Middle frontal gyrus (tissue), 1 donor: ENCODE measurements at regions not wholly inside any gene's neighbourhood (a gene's known extent, or its start where the extent isn't known, plus 50 kb on each side); places are given as distances from the start of the nearest gene placed in this dataset.
"Not testable (repeated sequence)": the region's sequence is repeated elsewhere in the genome, so short reads cannot be mapped to it uniquely, and the experiment has no call there.

Experiments
- DNase-seq: peaks from one replicate; pipeline ENCODE4 v3.0.0-alpha.2; 2015; ENCODE audit warnings: low spot score; ENCODE audit errors: extremely low spot score

GRCh38 chr18:34942276-34942675 is 98.9 kb upstream of the MAPRE2 start:
- no peak for DNase-seq

DNA sequence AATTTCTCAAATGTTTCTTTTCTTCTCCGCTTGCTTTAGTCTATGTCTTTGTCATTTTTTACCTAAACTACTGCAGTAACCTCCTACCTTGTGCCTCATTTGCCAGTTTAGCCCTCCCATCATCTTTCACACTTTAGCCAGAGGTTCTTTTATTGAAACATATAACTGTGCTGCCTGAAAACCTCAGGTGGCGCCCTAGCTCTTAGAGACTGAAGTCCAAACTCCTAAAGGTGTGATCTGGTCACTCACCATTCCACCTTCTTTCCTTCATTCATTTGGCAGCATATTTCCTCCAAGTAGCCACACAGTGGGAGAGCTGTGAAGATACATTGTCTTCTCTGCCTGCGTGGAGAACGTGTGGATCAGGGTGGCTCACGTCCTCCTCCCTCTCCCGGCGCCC is 98.2 kb upstream of the MAPRE2 start:
- DNase-seq = no peak

- DNase-seq = no peak
Measured at GRCh38 chr18:34943587-34943986, 97.6 kb upstream of the MAPRE2 start.

DNA sequence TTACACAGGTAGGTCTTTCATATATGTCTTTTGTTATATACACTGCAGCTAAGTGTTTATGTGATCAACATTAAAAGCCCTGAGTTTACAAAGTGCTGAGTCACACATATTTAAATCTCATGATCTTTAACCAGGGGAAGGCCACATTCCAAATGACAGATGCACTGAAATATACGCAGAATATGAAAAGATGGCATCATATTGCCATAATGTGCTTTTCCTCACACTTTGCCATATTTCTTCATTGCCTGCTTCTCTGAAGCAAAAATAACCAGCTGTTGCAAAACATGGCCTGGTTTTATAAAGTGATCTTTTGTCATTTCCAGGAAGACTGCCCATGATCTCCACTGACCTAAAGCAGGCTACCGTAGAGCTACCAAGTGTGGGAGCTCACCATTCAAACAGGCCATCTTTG is 93.5 kb upstream of the MAPRE2 start:
- DNase-seq = no peak

DNA sequence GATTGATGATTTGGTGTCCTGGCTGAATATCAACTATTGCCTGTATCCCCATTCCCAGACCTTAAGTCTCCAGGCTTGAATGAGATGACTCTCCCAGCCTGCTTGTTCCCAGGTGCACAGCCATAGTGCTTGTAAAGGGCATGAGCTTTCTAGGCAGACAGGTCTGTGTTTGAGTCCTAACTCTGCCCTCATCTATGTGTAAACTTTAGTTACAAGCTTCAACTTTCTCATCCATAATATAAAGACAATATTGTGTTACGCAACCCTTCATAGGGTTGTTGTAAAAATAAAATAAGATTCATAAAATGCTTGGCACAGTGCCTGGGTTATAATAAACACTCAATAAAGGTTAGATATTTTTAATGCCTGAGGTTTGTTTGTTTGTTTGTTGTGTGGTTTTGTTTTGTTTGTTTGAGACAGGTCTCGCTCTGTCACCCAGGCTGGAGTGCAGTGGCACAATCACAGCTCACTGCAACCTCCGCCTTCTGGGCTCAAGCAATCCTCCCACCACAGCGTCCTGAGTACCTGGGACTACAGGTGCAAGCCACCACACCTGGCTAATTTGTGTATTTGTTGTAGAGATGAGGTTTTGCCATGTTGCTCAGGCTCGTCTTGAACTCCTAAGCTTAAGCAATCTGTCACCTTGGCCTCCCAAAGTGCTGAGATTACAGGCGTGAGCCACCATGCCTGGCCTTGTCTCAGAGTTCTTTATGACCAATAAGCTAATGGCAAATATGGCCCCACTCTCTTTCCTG is 89.4 kb upstream of the MAPRE2 start:
- DNase-seq = no peak

- no peak for DNase-seq
Measured at GRCh38 chr18:34953212-34953611, 88.0 kb upstream of the MAPRE2 start.

GRCh38 chr18:34955494-34955893 is 85.7 kb upstream of the MAPRE2 start:
- DNase-seq = not testable (repeated sequence)

GRCh38 chr18:34956663-34957062 is 84.5 kb upstream of the MAPRE2 start:
- DNase-seq = no peak

GRCh38 chr18:34957119-34957863 is 83.9 kb upstream of the MAPRE2 start:
- DNase-seq = no peak

GRCh38 chr18:34957864-34958259 is 83.4 kb upstream of the MAPRE2 start:
- no peak for DNase-seq

DNA sequence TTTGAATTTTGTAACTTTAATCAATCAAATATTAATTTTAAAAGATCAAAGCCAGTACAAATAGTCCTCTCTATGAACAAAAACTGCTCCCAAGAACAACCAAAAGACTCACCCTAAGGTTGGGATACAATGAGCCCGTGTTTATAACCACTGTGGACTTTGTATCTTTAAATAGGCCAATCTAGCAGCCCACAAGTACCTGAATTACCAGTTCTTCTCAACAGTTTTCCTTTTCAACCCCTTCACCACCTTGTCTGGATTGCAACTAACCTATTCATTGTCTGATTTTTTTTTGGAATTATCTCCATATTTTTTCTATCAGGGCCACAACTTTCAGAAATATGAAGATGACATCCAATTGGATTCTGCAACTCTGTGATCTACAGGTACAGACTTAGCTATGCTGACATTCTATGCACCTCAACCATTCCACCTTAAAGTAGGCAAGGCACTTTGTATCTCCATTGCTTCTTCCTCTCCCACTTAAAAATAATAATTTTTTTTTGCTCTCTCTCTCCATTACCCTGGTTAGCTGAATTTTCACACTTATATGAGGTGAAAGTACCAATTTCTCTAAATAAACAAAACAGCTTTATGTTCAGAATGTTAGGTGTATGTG is 81.9 kb upstream of the MAPRE2 start:
- DNase-seq = no peak

GRCh38 chr18:34959989-34960388 is 81.2 kb upstream of the MAPRE2 start:
- no peak for DNase-seq

DNA sequence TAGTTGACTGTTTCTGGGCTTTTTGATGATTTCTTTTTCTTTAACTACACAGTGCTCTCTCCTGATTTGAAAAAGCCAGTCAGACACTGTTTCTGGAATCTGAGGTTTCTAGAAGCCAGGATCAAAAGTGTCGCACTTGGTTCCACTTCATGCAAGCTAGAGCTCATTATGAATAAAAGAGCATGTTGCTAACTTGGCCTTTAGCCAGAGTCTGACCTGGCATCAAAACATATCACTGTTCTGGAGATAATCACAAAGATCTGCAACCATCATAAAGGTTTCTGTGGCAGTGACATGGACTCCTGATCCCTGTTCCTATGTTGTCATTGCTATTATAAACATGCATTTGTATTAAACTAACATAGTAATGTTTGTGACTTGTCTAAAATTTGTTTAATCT is 76.1 kb upstream of the MAPRE2 start:
- no peak for DNase-seq

DNA sequence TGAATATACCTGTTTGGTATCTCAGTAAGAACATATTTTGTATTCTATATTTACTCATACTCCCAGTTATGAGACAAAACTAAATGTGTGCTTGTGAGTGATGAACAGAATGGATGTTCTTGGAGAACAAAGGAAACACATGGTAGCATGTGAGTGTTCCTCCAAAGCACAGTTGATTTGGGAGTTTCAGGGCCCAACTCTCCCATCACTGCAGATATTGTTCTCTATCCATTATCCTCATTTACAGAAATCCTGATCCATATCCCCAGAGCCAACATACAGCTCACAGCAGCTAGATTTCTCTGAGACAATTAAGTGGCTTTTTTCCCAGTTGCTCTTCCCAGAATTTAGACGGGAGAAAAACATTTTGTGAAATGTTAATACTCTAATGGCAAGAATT is 75.6 kb upstream of the MAPRE2 start:
- no peak for DNase-seq

GRCh38 chr18:34970106-34970505 is 71.1 kb upstream of the MAPRE2 start:
- DNase-seq = no peak

GRCh38 chr18:34971313-34971712 is 69.9 kb upstream of the MAPRE2 start:
- no peak for DNase-seq

GRCh38 chr18:34972765-34973414 is 68.3 kb upstream of the MAPRE2 start:
- no peak for DNase-seq

DNA sequence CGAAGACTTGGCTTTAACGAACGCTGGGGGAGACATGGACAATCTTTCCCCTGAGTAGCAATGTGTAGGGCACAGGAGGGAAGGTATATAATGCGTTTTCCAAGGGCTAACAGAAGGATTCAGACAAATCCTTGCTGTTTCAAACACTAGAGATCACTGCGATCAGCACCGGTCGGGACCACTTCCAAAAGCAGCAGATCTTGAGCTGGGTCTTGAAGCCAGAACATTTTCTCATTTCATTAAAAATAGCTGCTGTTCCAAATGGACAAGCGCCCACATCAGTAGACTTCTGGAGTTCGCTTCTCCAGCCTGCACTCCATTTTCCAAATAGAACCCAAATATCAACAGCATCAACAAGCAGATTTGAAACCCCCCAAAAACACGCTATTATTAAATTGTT is 65.1 kb upstream of the MAPRE2 start:
- DNase-seq = no peak

DNA sequence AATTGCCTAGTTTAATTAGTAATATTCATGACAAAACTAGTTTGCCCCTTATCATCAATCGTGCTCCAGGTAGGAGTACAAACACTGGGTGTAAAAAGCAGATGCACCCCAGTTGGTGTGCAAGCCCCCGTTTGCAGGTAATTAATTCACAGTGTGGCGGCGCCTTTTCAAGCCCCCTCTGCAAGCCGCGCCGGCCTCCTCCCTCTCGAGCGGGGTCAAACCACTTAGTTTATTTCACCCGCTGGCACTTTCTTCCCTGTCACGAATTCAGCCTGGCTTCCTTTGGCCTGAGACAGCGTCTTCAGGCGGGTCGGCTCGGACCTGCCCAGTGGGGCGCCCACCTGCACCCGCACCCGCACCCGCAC is 64.7 kb upstream of the MAPRE2 start:
- DNase-seq = no peak

DNA sequence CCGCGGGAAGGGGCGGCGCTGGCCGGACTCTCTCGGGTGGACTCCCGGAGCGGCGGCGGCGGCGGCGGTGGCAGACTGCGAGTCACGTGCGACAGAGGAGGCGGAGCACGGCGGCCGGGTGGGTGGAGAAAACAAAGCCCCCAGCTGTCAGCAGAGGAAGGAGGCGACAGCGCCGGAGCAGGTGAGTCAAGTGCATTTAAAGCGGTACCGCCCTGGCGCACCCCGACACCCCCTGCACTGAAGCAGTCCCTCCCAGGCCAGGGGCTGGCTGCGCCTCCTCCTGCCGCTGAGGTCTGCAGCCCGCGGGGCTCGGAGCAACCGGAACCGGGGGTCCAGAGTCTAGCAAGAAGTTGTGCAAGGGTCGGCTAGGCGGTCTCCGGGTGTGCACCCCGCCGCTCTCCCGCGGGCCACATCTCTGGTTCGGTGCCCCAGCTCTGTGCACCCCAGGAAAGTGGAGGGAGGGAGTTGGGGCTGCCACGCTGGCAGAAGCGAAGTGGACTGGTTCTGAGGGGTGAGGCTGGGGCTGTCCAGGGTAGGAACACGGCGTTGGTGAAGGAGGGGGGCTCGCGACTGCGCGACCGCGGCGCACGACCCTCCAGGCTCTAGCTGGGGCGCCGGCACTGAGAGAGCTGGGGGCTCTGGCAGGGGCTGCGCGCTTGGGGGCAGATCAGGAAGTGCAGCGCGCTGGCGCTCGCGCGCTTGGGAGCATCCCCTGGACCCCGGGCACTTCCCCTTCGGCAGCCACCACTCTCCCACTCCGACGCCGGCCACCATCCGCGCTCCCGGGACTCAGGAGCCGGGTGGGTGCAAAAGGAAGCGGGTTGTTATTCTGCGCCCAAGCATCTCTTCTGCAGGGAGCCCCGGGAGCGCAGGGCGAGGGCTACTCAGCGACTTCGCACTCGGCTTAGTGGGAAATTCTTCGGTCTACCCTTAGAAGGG is 64.0 kb upstream of the MAPRE2 start:
- no peak for DNase-seq
